IMR-90 (cell line): ENCODE measurements at regions not wholly inside any gene's neighbourhood (a gene's known extent, or its start where the extent isn't known, plus 50 kb on each side); places are given as distances from the start of the nearest gene placed in this dataset.

Experiments used
- ATAC-seq: fragments of 200-7000 bp; cut with Tn5 transposase; 2 replicates; pipeline ENCODE4 v1.9.1; 2020; ENCODE audit warnings: low read depth, mild to moderate bottlenecking, moderate library complexity
- BruUV-seq: library from RNA; stranded (reverse); fragments of 400-500 nt; replicated peaks from 2 replicates; lab custom pipeline; 2021; lab: Mats Ljungman, UMichigan
- CTCF ChIA-PET: fragments of 300-600 bp; formaldehyde crosslinking; extraction: SDS; loops from one replicate; lab custom pipeline; 2021; ENCODE audit warnings: antibody characterized with exemption; lab: Yijun Ruan, JAX
- POLR2A ChIA-PET: fragments of 300-600 bp; sonication (Branson Sonifier 250); formaldehyde crosslinking; loops from one replicate; lab custom pipeline; 2022; ENCODE audit warnings: antibody characterized with exemption; ENCODE audit not compliant: unreplicated experiment; lab: Charles Lee
- DNase-seq: peaks from one replicate; pipeline ENCODE4 v3.0.0; 2013
- H2AFZ ChIP-seq: replicated peaks from 2 replicates; pipeline ENCODE3; 2013; ENCODE audit warnings: low read length, mild to moderate bottlenecking; ENCODE audit not compliant: poor library complexity
- H2AK5ac ChIP-seq: 2 replicates; pipeline ENCODE4 v1.6.1; 2013; ENCODE audit warnings: low read depth, low read length, inconsistent platforms
- H2AK9ac ChIP-seq: replicated peaks from 2 replicates; pipeline ENCODE3; 2013; ENCODE audit warnings: mild to moderate bottlenecking, low read depth, low read length, moderate library complexity; ENCODE audit not compliant: poor library complexity
- H2BK120ac ChIP-seq: 2 replicates; pipeline ENCODE4 v1.6.1; 2013; ENCODE audit warnings: low read depth, low read length, inconsistent platforms
- H2BK15ac ChIP-seq: 3 replicates; pipeline ENCODE4 v1.6.1; 2013; ENCODE audit warnings: low read depth, low read length, inconsistent platforms
- H2BK20ac ChIP-seq: 2 replicates; pipeline ENCODE4 v1.6.1; 2013; ENCODE audit warnings: low read depth, mild to moderate bottlenecking, inconsistent platforms, low read length, moderate library complexity
- H2BK5ac ChIP-seq: 2 replicates; pipeline ENCODE4 v1.6.1; 2013; ENCODE audit warnings: mild to moderate bottlenecking, low read depth, low read length, inconsistent platforms; ENCODE audit not compliant: poor library complexity, severe bottlenecking
- H3K14ac ChIP-seq: replicated peaks from 2 replicates; pipeline ENCODE4 v1.6.1; 2013; ENCODE audit warnings: low read depth, low read length, inconsistent platforms
- H3K18ac ChIP-seq: 2 replicates; pipeline ENCODE4 v1.6.1; 2013; ENCODE audit warnings: low read depth, low read length, control low read depth
- H3K23ac ChIP-seq: 2 replicates; pipeline ENCODE4 v1.6.1; 2013; ENCODE audit warnings: low read depth, low read length, inconsistent platforms
- H3K27ac ChIP-seq: 2 replicates; pipeline ENCODE4 v1.5.1; 2013; ENCODE audit warnings: mild to moderate bottlenecking, control low read depth, low read length; ENCODE audit not compliant: insufficient read depth
- H3K27me3 ChIP-seq: 2 replicates; pipeline ENCODE4 v1.6.1; 2013; ENCODE audit warnings: low read length; ENCODE audit not compliant: control insufficient read depth, insufficient read depth
- H3K36me3 ChIP-seq: 2 replicates; pipeline ENCODE4 v1.6.1; 2013; ENCODE audit warnings: low read length, mixed read lengths; ENCODE audit not compliant: control insufficient read depth, insufficient read depth
- H3K4ac ChIP-seq: 2 replicates; pipeline ENCODE4 v1.6.1; 2013; ENCODE audit warnings: low read depth, low read length, inconsistent platforms
- H3K4me1 ChIP-seq: 2 replicates; pipeline ENCODE4 v1.6.1; 2013; ENCODE audit warnings: low read length, mixed read lengths; ENCODE audit not compliant: control insufficient read depth, insufficient read depth
- H3K4me2 ChIP-seq: 2 replicates; pipeline ENCODE4 v1.6.1; 2013; ENCODE audit warnings: low read depth, mild to moderate bottlenecking, control low read depth, low read length, moderate library complexity
- H3K4me3 ChIP-seq: 2 replicates; pipeline ENCODE4 v1.5.1; 2013; ENCODE audit warnings: low read depth, mild to moderate bottlenecking, control low read depth, low read length, moderate library complexity; ENCODE audit not compliant: insufficient read depth
- H3K56ac ChIP-seq: 2 replicates; pipeline ENCODE4 v1.6.1; 2013; ENCODE audit warnings: low read length, inconsistent platforms; ENCODE audit not compliant: insufficient read depth; ENCODE audit errors: extremely low read depth
- H3K79me1 ChIP-seq, 2 experiments: 2 replicates each; pipeline ENCODE4 v1.6.1; 2013; ENCODE audit warnings: low read length in 2 of 2, inconsistent platforms in 1 of 2, low read depth in 1 of 2
- H3K9ac ChIP-seq: 2 replicates; pipeline ENCODE4 v1.6.1; 2013; ENCODE audit warnings: low read depth, low read length, control low read depth
- H3K9me1 ChIP-seq: 2 replicates; pipeline ENCODE4 v1.6.1; 2013; ENCODE audit warnings: low read length, inconsistent platforms; ENCODE audit not compliant: insufficient read depth
- H3K9me3 ChIP-seq: 2 replicates; pipeline ENCODE4 v1.6.1; 2013; ENCODE audit warnings: low read length; ENCODE audit not compliant: control insufficient read depth, insufficient read depth
- H4K20me1 ChIP-seq: 2 replicates; pipeline ENCODE4 v1.6.1; 2013; ENCODE audit warnings: low read length, inconsistent platforms; ENCODE audit not compliant: insufficient read depth
- H4K5ac ChIP-seq: 2 replicates; pipeline ENCODE4 v1.6.1; 2013; ENCODE audit warnings: mild to moderate bottlenecking, low read depth, low read length, control low read depth
- H4K8ac ChIP-seq, 2 experiments: 2 replicates each; pipeline ENCODE4 v1.6.1; 2013; ENCODE audit warnings: low read depth in 2 of 2, low read length in 2 of 2, control low read depth in 1 of 2, inconsistent platforms in 1 of 2
- H4K91ac ChIP-seq: 2 replicates; pipeline ENCODE4 v1.6.1; 2013; ENCODE audit warnings: low read depth, low read length, inconsistent platforms; ENCODE audit not compliant: insufficient read depth
- FOS ChIP-seq: fragments of 150-350 bp; IDR thresholded peaks from 2 replicates; pipeline ENCODE4 v1.6.1; 2016; ENCODE audit warnings: low read depth, low read length
- WGBS, 2 experiments: methylation state at CpG; one replicate each; pipeline versions ENCODE4 v1.1.5 to v1.1.7; 2013; ENCODE audit warnings: missing lambda C conversion rate in 2 of 2; ENCODE audit not compliant: insufficient read length in 1 of 2; ENCODE audit errors: extremely low coverage in 2 of 2; 5-methylcytosine and 5-hydroxymethylcytosine counted together
- dilution Hi-C: fragments of 300-500 bp; cut with HindIII; formaldehyde crosslinking; loops from one replicate; pipeline ENCODE4 v1.14.3; 2018; ENCODE audit warnings: low sequenced_read_pairs; ENCODE audit not compliant: unreplicated experiment
- in situ Hi-C: fragments of 300-500 bp; cut with MboI; formaldehyde crosslinking; loops from 3 replicates; pipeline ENCODE4 v1.14.3; 2019; ENCODE audit warnings: low sequenced_read_pairs, inconsistent platforms, mixed read lengths
- intact Hi-C: fragments of 100-400 bp; cut with micrococcal nuclease; formaldehyde crosslinking; loops from 2 replicates; pipeline ENCODE4 v1.10.0; 2022

- Histone ChIP-seq H4K20me1 (no peaks in the 10 kb centered on the region), H4K8ac (no peak overlapping the region), H3K27me3 (no peaks in the 10 kb centered on the region), H3K4me1 (peaks cover 2% of the 10 kb centered on the region; the same call in 1 of the 2 replicates), H3K23ac (no peak overlapping the region), H4K5ac (no peak overlapping the region), H2BK15ac (no peak overlapping the region), H3K27ac (no peak overlapping the region), H3K18ac (no peak overlapping the region), H2BK5ac (no peak overlapping the region), H3K4ac (no peak overlapping the region), H3K14ac (no peak overlapping the region), H2AFZ (no peak overlapping the region), H3K36me3 (no peaks in the 10 kb centered on the region), H2BK120ac (no peak overlapping the region), H3K56ac (no peak overlapping the region), H4K91ac (no peak overlapping the region), H2AK5ac (no peak overlapping the region), H3K9ac (no peak overlapping the region), H3K9me3 (no peaks in the 10 kb centered on the region), H2BK20ac (no peak overlapping the region), H2AK9ac (no peak overlapping the region), H3K9me1 (no peaks in the 10 kb centered on the region), H3K4me2 (no peak overlapping the region), H3K4me3 (no peak overlapping the region), H3K79me1 (no peaks in the 10 kb centered on the region)
- in situ Hi-C loops (no loop called here), dilution Hi-C loops (no loop called here), intact Hi-C loops (no loop called here)
- ChIA-PET POLR2A (no interaction called here), CTCF (no interaction called here)
- TF ChIP-seq FOS: no peak
- DNase-seq (no peak), ATAC-seq (no peak)
- BruUV-seq: no TSS peak
- WGBS, 2 experiments: no CpG with 5 or more reads among the region's 3 CpGs
Observed at GRCh38 chr5:40292006-40292405, 387.7 kb upstream of the PTGER4 start.
